Activated T-helper 1 cell treated with anti-CD3 and anti-CD28 coated beads, Interleukin-12 subunit alpha, Interleukin-12 subunit beta, Interleukin-2, Interleukin-4 antibody, amounts not matched to agents 30 ng/mL and 10 ng/mL and 1 ng/mL, durations not matched to agents 14 hours and 24 hours and 36 hours (primary cell): ENCODE measurements at regions not wholly inside any gene's neighbourhood (a gene's known extent, or its start where the extent isn't known, plus 50 kb on each side); places are given as distances from the start of the nearest gene placed in this dataset.

Experiments
- DNase-seq: peaks from one replicate; pipeline ENCODE4 v3.0.0; 2021; ENCODE audit warnings: low spot score
- H3K27ac Mint-ChIP-seq: one replicate; pipeline ENCODE4 v1.8.0; 2021; ENCODE audit warnings: mild to moderate bottlenecking, mixed read lengths
- H3K27me3 Mint-ChIP-seq: one replicate; pipeline ENCODE4 v1.8.0; 2022; ENCODE audit warnings: mild to moderate bottlenecking, moderate library complexity, mixed read lengths; ENCODE audit not compliant: insufficient read depth
- H3K36me3 Mint-ChIP-seq: one replicate; pipeline ENCODE4 v1.8.0; 2021; ENCODE audit warnings: low read depth, mixed read lengths
- H3K4me1 Mint-ChIP-seq: one replicate; pipeline ENCODE4 v1.8.0; 2021; ENCODE audit warnings: low read depth, mixed read lengths
- H3K4me3 Mint-ChIP-seq: one replicate; pipeline ENCODE4 v1.8.0; 2021; ENCODE audit warnings: mild to moderate bottlenecking, moderate library complexity, mixed read lengths
- H3K9me3 Mint-ChIP-seq: one replicate; pipeline ENCODE4 v1.8.0; 2021; ENCODE audit warnings: mixed read lengths
- intact Hi-C: fragments of 100-400 bp; cut with micrococcal nuclease; formaldehyde crosslinking; loops from one replicate; pipeline ENCODE4 v1.15.1; 2024

DNA sequence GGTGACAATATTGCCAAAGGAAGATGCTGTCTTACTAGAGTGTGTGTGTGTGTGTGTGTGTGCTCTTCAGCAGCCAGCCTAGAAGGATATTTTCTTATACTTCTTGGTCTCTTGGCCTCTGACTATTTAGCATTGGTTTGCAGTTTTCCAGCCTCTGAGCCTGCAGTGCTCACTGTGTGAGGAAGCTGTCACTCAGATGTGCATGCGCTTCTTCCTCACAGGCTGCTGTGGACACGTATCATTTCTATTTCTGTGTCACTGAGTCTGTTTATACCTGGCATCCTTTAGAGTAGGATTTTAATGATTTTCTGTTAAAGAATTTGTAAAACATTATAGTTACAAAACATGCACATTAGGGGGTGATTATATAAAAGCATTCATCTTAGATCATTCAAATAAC lies 83.3 kb downstream of the ALDH8A1 start:
- no peak for DNase-seq
- Mint-ChIP-seq H3K9me3 (no peaks in the 10 kb centered on the region), H3K4me3 (no peak overlapping the region), H3K36me3 (no peaks in the 10 kb centered on the region), H3K27me3 (peaks cover 6% of the 10 kb centered on the region), H3K27ac (no peak overlapping the region), H3K4me1 (peaks cover 9% of the 10 kb centered on the region)
- intact Hi-C loops: no loop called here

DNA sequence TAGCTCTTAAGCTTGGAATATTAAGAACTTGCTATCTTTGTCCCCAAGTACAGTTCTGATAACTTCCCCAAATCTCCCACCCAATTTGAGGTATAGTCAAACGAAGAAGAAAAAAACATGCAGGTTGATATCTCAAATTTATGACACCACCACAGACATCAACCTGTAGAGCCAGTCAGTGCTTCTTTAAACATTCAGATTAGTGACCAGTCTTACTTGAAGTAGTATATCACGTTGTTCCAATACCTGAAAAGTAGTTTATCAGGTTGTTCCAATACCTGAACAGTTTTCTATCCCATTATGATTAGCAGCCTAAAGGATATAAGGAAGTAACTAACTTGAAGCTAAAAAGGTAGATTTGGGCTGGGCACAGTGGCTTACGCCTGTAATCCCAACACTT lies 85.3 kb downstream of the ALDH8A1 start:
- Mint-ChIP-seq H3K4me3 (no peak overlapping the region), H3K9me3 (no peaks in the 10 kb centered on the region), H3K27me3 (peaks cover 6% of the 10 kb centered on the region), H3K27ac (no peak overlapping the region), H3K36me3 (no peaks in the 10 kb centered on the region), H3K4me1 (no peaks in the 10 kb centered on the region)
- DNase-seq: no peak
- intact Hi-C loops: no loop called here

DNA sequence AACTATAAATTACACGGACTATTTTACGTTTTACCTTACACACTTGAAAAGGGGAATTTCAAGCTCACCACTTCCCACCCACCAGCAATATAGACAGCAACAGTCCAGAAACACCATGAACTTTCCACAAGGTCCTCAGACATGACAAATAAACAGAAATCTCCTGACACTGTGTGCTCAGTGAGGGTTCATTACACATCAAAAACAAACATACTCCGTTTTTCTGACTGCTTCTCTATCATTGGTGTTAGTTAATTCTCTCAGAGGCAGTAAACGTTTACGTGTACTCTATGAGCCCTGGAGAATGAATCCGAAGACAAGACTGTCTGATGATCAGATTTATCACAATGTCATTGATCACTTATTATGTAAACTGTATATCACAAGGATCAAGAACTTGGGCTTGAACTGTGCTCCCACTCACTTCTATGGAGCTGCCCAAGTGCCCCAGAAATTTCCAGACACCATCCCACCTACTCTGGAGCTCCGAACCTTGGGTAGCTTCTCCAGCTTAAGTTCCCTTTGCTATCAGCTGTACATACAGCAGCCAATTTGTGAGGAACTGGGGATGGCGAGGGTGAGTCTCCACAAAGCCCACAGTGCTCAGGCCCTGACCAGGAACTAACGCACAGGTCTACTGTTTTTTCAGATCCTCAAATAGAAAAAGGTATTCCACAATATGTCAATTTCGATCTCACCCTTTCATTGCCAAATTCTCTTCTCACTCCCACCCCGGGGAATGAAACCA lies 86.0 kb downstream of the ALDH8A1 start:
- H3K27ac Mint-ChIP-seq: no peak overlapping the region
- intact Hi-C loops: no loop called here
- H3K4me3 Mint-ChIP-seq: no peak overlapping the region
- DNase-seq: no peak
- H3K4me1 Mint-ChIP-seq: no peaks in the 10 kb centered on the region
- H3K36me3 Mint-ChIP-seq: no peaks in the 10 kb centered on the region
- H3K27me3 Mint-ChIP-seq: peaks cover 8% of the 10 kb centered on the region
- no peaks in the 10 kb centered on the region for H3K9me3 Mint-ChIP-seq

DNA sequence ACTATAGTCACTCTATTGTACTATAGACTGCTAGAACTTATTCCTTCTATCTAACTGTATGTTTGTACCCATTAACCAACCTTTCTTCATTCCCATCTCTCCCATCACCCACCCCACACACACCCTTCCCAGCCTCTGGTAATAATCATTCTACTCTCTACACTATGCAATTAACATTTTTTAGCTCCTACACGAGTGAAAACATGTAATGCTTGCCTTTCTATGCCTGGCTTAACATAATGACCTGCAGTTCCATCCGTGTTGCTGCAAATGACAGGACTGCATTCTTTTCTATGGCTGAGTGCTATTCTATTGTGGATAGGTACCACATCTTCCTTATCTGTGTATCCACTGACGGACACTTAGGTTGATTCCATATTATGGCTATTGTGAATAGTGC lies 95.5 kb downstream of the ALDH8A1 start:
- no peaks in the 10 kb centered on the region for H3K9me3 Mint-ChIP-seq
- no peaks in the 10 kb centered on the region for H3K4me1 Mint-ChIP-seq
- intact Hi-C loops: no loop called here
- no peaks in the 10 kb centered on the region for H3K36me3 Mint-ChIP-seq
- no peak for DNase-seq
- peaks cover 11% of the 10 kb centered on the region for H3K27me3 Mint-ChIP-seq
- no peak overlapping the region for H3K4me3 Mint-ChIP-seq
- no peak overlapping the region for H3K27ac Mint-ChIP-seq

DNA sequence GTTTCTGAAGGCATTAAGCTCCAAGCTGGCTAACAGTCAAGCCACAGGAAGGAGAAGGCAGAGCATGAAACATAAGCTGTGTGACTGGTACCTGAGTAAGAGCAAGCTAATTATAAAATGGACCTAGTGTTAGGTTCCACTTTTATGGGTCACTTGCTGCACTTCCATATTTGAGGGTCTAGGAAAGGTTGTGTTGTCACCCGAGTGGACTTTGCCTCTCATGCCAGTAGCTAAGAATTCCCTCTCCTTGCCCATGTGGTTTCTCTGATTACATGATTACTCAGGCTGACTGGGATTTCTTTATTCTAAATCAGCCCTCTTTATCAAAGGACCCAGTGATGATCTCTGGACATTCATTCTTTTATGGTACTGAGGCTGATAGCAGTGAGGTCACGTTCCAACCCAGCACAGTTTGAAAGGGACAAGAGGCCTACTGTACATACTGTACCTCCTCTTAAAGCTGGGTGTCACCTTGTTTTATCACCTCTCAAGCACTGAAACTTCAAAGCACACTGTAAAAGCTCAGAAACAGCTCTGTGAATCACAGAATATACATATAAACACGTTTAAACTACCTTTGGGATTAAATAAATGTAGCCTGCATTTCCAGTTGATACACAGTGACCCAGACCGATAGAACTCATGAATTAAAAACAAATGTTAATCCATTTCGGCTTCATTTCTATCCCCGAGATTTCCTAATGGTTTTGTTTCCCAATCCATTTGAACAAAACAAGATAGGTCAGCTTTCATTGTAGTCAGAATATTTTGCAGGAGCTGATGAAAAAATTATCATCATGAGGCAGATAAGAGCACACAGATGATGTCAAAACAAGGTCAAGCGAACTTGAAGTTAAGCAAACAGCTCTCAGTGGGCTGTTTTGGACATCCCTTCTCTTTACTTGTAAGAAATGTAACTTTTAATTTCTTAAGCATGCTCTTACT lies 96.5 kb downstream of the ALDH8A1 start:
- Mint-ChIP-seq H3K4me3 (no peak overlapping the region), H3K27me3 (peaks cover 9% of the 10 kb centered on the region), H3K27ac (no peak overlapping the region), H3K36me3 (no peaks in the 10 kb centered on the region), H3K4me1 (no peaks in the 10 kb centered on the region), H3K9me3 (no peaks in the 10 kb centered on the region)
- no peak for DNase-seq
- intact Hi-C loops: no loop called here

DNA sequence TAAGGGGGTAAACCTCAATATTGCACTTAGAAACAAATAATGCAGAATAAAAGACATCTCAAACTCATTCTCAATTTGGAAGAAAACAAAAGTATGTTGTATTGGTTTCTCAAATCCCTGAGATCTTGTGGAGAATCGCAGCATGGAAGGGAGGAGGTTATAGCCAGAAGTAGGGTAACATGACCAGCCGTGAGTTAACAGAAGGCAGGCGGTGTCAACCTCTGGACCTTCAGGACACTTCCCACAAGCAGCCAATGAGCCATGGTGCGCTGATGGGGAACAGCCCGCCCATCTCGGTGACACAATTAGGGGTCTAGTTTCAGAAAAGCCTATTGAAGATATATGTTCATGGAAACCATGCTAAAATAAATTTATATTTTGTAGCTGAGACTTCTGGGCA lies 98.4 kb downstream of the ALDH8A1 start:
- no peak for DNase-seq
- Mint-ChIP-seq H3K27ac (no peak overlapping the region), H3K9me3 (no peaks in the 10 kb centered on the region), H3K4me1 (no peaks in the 10 kb centered on the region), H3K36me3 (no peaks in the 10 kb centered on the region), H3K4me3 (no peak overlapping the region), H3K27me3 (peaks cover 11% of the 10 kb centered on the region)
- intact Hi-C loops: no loop called here

DNA sequence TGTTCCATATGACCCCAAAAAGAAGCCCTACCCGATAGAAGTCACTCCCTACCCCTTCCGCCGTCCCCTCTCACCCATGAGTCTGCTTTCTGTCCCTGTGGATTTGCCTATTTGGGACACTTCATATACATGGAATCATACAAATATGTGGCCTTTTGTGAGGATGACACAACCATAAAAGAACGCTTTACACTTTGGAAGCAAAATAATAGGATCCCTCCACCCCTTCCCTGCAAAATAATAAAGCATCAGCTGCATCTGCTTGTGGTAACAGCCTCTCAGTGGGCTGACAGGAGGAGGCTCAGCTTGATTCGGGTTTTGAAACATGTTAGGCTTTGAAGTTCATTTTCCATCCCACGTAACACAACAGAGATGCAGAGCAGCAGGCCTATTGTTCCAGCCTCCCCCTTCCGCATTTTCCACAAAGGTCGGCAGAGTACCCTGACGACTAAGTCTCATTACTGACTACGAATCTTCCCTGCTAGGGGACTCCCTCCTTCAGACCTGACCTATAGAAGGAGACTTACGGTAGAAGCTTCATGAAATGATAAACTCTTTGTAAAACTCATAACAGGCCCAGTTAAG lies 99.1 kb downstream of the ALDH8A1 start:
- no peak for DNase-seq
- Mint-ChIP-seq H3K4me1 (no peaks in the 10 kb centered on the region), H3K4me3 (no peak overlapping the region), H3K9me3 (no peaks in the 10 kb centered on the region), H3K27ac (no peak overlapping the region), H3K27me3 (peaks cover 11% of the 10 kb centered on the region), H3K36me3 (no peaks in the 10 kb centered on the region)
- intact Hi-C loops: no loop called here

DNA sequence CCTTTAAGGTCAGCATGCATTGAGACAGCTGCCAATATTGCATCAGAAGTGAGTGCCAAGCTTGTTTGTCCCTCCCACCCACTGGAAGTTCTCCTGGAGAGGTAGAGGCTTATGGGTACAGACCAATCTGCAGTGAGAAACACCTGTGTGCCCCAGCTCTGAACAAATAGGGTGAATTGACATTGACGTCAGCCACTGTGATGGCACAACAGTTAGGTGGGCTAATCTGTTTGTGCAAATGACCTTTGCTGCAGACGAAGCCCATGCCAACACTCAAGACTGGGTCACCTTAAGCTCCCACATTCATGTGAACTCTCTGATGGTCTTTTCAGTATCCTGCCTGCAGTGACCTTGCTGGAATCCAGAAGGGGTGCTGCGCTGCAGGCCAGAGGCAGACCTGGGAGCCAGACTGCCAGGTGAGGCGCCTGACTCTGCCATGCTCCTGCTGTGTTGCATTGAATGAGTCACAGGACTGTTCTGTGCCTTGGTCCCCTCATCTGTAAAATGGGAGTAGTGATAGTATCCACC lies 99.9 kb downstream of the ALDH8A1 start:
- Mint-ChIP-seq H3K4me1 (no peaks in the 10 kb centered on the region), H3K27me3 (peaks cover 10% of the 10 kb centered on the region), H3K4me3 (no peak overlapping the region), H3K36me3 (no peaks in the 10 kb centered on the region), H3K27ac (no peak overlapping the region), H3K9me3 (no peaks in the 10 kb centered on the region)
- intact Hi-C loops: no loop called here
- DNase-seq: no peak

DNA sequence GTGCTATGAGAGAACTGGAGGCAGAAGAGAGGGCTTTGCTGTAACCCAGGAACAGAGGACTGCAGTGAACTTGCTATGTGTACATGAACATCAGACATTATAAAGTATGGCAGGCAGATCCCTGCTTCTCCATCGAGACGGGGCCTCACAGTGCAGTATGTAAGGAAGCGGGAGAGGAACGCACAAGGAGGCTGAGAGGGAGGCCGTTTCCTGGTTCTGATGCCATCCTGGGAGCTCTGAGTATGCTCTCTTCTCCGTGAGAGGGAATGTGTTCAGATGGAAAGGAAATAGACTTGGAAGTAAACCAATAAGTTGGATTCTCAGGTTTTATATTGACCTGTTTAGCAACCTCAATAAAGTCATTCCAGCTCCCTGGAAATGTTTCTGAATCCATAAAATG lies 101.8 kb downstream of the ALDH8A1 start:
- Mint-ChIP-seq H3K4me3 (no peak overlapping the region), H3K36me3 (no peaks in the 10 kb centered on the region), H3K9me3 (no peaks in the 10 kb centered on the region), H3K27me3 (peaks cover 10% of the 10 kb centered on the region), H3K4me1 (no peaks in the 10 kb centered on the region), H3K27ac (no peak overlapping the region)
- intact Hi-C loops: no loop called here
- DNase-seq: no peak

DNA sequence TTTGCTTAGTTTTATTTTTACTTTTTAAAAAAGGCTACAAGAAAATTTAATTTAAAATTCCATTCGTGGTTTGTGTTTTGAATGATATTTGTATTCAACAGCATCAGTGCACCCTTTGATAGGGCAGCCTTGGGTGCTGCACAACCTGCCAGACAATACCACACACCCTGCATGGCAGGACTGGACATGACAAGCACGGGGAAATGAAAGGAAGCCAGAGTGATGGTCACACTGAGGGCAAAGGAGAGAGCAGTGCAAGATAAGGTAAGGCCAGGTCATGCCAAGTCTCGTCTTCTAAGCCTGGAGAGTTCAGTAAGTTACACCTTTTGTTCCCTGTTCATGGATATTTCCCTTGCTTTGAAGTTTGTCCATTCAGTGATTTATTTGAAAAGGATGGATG lies 103.0 kb downstream of the ALDH8A1 start:
- no peak overlapping the region for H3K4me3 Mint-ChIP-seq
- H3K36me3 Mint-ChIP-seq: no peaks in the 10 kb centered on the region
- no peaks in the 10 kb centered on the region for H3K9me3 Mint-ChIP-seq
- peaks cover 13% of the 10 kb centered on the region for H3K27me3 Mint-ChIP-seq
- intact Hi-C loops: no loop called here
- H3K4me1 Mint-ChIP-seq: no peaks in the 10 kb centered on the region
- H3K27ac Mint-ChIP-seq: no peak overlapping the region
- DNase-seq: no peak

DNA sequence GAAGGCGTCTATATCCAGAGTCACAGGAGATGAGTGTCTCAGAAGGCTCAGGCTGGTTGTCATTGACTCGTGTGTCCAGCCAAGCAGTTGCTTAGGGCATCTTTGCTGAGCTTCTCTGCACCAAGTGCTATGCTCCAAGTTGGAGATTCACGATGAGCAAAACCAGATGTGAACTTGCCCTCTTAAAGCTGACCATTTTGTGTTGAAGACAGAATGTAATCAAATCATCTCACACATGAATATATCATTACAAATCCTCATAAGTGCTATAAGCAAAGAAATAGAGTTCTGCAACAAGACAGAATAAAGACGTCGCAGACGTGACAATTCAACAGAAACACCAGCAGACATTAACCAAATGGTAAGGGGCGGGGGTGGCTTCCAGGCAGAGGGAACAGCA lies 103.9 kb downstream of the ALDH8A1 start:
- peaks cover 9% of the 10 kb centered on the region for H3K27me3 Mint-ChIP-seq
- no peak for DNase-seq
- no peak overlapping the region for H3K27ac Mint-ChIP-seq
- intact Hi-C loops: no loop called here
- no peaks in the 10 kb centered on the region for H3K4me1 Mint-ChIP-seq
- H3K4me3 Mint-ChIP-seq: no peak overlapping the region
- no peaks in the 10 kb centered on the region for H3K9me3 Mint-ChIP-seq
- H3K36me3 Mint-ChIP-seq: no peaks in the 10 kb centered on the region

DNA sequence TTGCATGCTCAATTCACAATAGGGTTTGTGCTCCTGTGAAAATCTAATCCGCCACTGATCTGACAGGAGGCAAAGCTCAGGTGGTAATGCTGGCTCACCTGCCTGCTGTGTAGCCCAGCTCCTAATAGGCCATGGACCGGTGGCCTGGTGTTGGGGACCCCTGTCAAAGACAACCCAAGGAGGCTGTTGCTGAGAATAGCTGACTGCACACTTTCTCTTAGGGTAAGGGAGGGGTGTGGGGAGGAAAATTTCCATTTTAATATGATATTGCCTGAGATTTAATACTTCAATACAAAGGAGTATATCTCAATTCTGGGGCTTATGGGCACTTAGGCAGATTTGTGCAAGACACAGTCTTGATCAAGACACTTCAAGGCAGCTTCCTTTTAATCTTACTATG lies 105.8 kb downstream of the ALDH8A1 start:
- Mint-ChIP-seq H3K4me1 (no peaks in the 10 kb centered on the region), H3K27me3 (peaks cover 9% of the 10 kb centered on the region), H3K4me3 (no peak overlapping the region), H3K9me3 (no peaks in the 10 kb centered on the region), H3K36me3 (no peaks in the 10 kb centered on the region), H3K27ac (no peak overlapping the region)
- DNase-seq: no peak
- intact Hi-C loops: no loop called here
